ENCODE measurements at regions not wholly inside any gene's neighbourhood (a gene's known extent, or its start where the extent isn't known, plus 50 kb on each side); places are given as distances from the start of the nearest gene placed in this dataset.

- TF ChIP-seq CTCF (conservative IDR thresholded peaks at IDR 0.05; ENCODE audit: low read length) = no peak
- no peak for TF ChIP-seq EZH2phosphoT487 (IDR thresholded peaks at IDR 0.05; ENCODE audit: borderline replicate concordance, low read depth, low read length)
Observed at GRCh38 chr15:67010898-67011616, 54.3 kb upstream of the SMAD3 start.

All from OCI-LY7 (cell line).